ENCODE measurements at regions not wholly inside any gene's neighbourhood (a gene's known extent, or its start where the extent isn't known, plus 50 kb on each side); places are given as distances from the start of the nearest gene placed in this dataset.
"Not testable (repeated sequence)": the region's sequence is repeated elsewhere in the genome, so short reads cannot be mapped to it uniquely, and the experiment has no call there.

DNA sequence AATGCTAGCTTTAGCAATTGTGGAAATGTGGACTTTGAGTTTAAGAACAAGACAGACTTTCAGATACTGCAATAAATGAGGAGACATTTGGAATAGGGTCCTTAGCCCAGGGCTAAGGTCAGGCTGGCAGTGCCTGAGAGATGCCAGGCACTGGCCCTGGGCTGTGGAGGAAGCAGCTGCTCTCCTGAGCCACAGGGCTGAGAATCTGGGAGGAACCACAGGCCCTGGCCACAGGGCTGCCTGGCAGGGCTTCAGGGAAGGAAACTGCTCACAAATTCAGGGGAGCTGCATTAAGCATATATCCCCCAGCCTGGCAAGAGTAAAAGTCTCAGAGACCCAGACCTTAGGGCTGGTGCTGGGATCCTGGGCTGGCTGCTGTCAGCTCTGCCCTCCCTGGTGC, 305.1 kb downstream of the RPIA start:
- not testable (repeated sequence) for DNase-seq (ENCODE audit: low read depth, low spot score)

- no peak for DNase-seq (ENCODE audit: low read depth, low spot score)
Measured at GRCh38 chr2:88999365-88999764, 307.9 kb downstream of the RPIA start.

GRCh38 chr2:89000235-89000634, 308.8 kb downstream of the RPIA start:
- no peak for DNase-seq (ENCODE audit: low read depth, low spot score)

DNA sequence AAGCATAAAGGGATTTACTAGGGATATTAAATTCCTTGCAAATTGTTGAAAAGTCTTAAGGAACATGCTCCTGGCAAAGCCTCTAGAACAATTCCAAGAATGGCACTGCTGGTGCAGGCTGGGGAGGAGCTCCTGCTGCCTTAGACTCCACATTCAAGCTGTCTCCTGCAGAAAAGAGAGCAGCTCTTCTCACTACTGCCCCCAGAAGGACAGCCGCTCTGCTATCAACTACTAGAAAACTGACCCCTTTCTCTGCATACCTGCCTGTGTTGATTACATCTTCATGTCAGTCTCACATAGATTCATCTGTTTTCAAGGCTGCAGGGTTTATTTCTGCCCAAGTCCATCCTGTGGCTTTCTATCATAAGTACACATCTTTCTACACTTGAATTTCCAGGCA, 312.8 kb downstream of the RPIA start:
- not testable (repeated sequence) for DNase-seq (ENCODE audit: low read depth, low spot score)

DNA sequence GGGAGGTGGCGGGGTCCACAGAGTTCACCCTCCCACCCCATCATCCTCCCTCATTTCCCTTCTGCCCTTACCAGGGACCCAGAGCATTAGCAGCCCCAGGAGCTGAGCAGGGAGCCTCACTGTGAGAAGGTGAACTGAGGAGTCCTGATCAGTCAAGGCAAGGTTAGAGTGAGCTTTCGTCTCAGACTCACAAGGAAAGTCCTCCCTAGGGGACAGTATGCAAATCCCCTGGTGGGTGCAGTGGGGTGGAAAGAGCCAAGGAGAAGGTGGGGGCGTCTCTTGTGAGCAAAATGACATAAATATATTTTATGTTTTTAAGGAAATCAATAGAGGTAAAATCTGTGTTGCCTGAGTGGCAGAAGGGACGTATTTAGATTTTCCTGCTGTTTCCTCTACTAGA, 329.1 kb downstream of the RPIA start:
- DNase-seq (ENCODE audit: low read depth, low spot score) = not testable (repeated sequence)

DNA sequence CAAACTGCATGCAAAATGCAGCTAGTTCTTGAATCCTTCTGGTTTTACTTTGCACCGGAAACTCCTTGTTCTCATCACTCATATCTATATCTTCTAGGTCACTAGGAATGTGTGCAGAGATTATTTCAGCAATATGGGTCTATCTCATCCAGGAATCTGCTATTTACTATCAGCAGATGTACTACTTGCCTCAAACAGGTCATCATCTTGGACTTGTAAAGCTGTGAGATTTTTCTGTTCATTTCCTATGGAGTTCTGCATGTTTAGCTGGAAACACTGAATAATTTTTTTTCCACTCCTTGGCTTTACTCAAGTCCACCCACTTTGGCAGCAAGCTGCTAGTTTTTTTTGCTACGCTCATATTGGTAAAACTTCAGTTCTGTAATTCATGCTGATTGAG, 334.8 kb downstream of the RPIA start:
- not testable (repeated sequence) for DNase-seq (ENCODE audit: low read depth, low spot score)

GRCh38 chr2:89027115-89027514, 335.6 kb downstream of the RPIA start:
- DNase-seq (ENCODE audit: low read depth, low spot score) = not testable (repeated sequence)

DNA sequence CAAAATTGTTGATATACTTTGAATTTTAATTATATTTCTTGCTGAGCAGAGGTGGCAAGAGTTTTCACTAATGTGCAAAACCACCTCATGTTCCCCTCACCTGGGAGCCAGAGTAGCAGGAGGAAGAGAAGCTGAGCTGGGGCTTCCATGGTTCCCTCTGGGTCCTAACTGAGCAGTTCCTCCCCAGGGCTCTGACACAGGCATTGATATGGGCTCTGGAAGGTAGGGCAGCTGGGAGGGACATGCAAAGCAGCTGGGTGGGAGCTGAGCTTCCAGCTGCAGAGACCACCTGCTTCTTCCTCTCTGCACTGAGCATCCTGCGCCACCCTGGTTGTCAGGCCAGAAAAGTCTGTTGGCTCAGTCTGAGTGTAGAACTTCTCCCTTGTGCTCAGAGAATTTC, 336.1 kb downstream of the RPIA start:
- DNase-seq (ENCODE audit: low read depth, low spot score) = not testable (repeated sequence)

DNA sequence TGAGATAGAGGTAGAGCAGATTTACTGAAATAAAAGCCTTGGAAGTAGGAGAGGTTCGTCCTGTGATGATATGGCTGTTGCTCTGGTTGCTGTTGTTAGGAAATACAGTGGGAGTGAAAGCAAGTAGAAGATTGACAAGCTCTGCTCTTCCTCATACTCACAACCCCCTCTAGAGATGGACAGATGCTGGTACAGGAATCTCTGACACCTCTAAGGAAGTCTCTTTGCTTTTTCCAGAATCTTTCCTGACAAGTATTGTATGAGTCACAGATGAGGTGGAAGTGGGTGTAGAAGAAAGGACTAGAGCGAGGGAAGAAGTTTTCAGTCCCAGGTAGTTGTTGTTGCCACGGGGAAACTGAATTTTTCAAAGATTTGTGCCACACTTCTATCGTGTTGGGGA, 337.8 kb downstream of the RPIA start:
- DNase-seq (ENCODE audit: low read depth, low spot score) = not testable (repeated sequence)

GRCh38 chr2:89048138-89049066, 356.9 kb downstream of the RPIA start:
- DNase-seq (ENCODE audit: low read depth, low spot score) = not testable (repeated sequence)

DNA sequence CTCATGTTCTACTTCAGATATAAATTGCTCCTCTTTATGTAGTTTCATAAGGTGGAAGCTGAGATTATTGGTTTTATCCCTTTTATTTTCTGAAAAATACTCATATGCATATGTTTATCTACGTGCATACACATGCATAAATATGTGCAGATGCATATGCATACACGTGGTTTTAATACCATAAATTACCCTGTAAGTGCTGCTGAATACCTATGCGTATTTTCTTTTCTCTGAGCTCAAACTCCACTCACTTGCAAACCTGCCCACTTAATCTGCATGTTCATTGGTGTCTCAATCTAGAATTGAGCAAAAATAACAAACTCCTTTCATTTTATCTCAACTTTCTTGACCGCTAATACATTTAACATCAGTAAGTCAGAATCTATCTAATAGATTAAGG, 367.1 kb downstream of the RPIA start:
- not testable (repeated sequence) for DNase-seq (ENCODE audit: low read depth, low spot score)

GRCh38 chr2:89061174-89061573, 369.7 kb downstream of the RPIA start:
- DNase-seq (ENCODE audit: low read depth, low spot score) = not testable (repeated sequence)

- not testable (repeated sequence) for DNase-seq (ENCODE audit: low read depth, low spot score)
Measured at GRCh38 chr2:89076771-89077170, 385.3 kb downstream of the RPIA start.

DNA sequence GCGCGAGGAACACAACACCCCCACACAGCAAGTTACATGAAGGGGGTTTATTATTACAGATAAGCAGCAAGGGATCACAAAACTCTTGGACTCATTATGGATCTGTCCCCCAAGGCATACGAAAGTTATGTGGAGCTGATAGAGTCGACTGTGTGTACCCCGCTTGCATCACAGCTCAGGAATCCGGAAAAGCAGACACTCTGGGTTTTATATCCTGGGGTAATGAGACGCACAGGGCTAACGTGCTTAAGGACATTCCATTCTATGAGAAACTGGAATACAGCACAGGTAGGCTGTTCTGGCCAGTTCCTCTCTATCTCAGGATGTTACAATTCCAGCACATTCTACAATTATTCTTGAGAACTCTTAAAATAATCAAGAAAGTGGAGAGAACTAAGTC, 401.4 kb downstream of the RPIA start:
- not testable (repeated sequence) for DNase-seq (ENCODE audit: low read depth, low spot score)

DNA sequence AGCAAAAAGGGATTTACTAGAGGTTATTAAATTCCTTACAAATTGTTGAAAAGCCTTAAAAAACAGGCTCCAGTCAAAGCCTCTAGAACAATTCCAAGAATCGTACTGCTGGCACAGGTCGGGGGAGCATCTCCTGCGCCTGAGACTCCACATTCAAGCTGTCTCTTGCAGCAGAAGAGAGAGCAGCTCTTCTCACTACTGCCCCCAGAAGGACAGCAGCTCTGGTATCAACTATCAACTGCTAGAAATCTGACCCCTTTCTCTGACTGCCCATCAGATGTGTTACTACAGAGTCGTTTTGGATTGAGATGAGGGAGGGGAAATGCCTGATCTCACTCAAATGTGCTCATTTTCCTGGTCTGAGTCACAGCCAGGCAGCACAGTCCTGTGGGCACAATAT, 403.6 kb downstream of the RPIA start:
- not testable (repeated sequence) for DNase-seq (ENCODE audit: low read depth, low spot score)

DNA sequence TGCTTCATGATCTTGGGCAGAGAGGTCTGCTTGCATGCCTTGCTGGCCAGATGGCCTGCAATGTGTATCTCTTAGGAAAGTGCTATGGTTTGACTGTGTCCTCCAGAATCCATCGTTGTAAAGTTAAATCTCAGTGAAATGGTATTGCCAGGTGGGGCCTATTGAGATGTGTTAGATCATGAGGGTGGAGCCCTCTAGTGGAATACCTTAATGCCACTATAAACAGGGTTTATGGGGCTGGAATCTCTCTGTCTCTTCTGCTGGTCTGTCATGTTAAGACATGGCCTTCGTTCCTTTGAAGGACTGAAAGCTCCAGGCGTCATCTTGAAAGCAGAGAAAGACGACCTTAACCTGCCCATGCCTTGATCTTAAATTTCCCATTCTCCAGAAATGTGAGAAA, 411.1 kb downstream of the RPIA start:
- DNase-seq (ENCODE audit: low read depth, low spot score) = not testable (repeated sequence)

DNA sequence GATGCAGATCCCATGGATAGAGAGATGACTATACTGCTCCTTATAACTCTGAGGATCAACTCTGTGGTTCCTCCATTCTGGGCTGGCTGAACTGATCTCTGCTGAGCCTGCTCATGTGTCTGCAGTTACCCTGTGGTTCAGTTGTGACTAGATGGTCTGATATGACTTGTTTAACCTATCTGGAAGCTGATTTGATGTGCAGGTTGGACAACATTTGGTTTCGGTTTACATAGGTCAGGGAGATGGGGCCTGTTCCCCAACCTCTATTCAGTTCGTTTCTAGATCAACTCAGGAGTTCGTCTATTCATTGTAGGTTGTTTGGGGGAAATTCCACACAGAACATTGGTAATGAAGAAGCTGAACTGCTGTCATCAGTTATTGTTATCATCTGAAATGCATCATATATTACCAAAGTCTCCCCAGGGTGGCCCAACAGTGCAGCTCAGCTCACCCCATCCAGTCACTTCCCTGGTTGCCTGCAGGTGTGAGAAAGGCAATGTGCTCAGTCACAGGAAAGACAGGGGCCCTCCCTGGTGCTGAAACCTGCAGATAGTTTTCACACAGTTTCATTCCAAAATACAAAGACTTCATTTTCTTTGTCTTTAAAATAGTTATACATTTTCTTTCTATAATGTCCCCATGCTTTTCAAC, 415.0 kb downstream of the RPIA start:
- not testable (repeated sequence) for DNase-seq (ENCODE audit: low read depth, low spot score)

DNA sequence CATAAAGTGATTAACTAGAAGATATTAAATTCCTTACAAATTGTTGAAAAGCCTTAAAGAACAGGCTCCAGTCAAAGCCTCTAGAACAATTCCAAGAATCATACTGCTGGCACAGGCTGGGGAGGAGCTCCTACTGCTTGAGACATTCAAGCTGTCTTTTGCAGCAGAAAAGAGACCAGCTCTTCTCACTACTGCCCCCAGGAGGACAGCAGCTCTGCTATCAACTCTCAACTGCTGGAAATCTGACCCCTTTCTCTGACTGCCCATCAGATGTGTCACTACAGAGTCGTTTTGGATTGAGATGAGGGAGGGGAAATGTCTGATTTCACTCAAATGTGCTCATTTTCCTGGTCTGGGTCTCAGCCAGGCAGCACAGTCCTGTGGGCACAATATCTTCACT, 421.0 kb downstream of the RPIA start:
- not testable (repeated sequence) for DNase-seq (ENCODE audit: low read depth, low spot score)

DNA sequence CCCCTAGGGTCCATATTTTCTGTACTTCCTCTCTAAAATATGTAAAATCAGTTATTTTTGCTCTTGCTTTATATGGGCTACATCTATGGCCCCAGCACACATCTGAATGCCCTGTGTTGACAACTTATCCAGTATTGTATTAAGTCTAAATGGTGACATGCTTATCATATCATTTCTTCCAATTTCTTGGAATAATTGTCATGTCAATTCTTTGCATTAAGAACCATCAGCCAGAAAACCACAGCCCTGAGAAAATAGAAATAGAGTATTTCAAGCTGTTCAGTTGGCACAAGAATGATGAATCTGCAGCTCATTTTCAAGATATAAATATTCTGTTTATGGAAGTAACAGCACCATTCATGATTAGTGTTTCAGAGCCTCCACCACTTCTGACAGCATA, 421.8 kb downstream of the RPIA start:
- DNase-seq (ENCODE audit: low read depth, low spot score) = not testable (repeated sequence)

DNA sequence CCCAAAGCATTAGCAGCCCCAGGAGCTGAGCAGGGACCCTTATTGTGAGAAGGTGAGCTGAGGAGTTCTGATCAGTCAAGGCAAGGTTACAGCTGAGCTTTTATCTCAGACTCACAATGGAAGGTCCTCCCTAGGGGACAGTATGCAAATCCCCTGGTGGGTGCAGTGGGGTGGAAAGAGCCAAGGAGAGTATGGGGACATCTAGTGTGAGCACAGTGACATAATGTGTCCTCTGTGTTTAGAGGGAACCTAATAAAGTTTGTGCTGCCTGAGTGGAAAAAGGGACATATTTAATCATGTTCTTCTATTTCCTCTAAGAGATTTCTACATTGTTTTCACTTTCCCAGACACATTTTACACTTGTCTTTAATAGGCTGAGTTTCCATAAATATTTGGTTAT, 438.0 kb downstream of the RPIA start:
- not testable (repeated sequence) for DNase-seq (ENCODE audit: low read depth, low spot score)

GRCh38 chr2:89130665-89131308, 439.3 kb downstream of the RPIA start:
- not testable (repeated sequence) for DNase-seq (ENCODE audit: low read depth, low spot score)

- DNase-seq (ENCODE audit: low read depth, low spot score) = not testable (repeated sequence)
Measured at GRCh38 chr2:89142959-89143358, 451.5 kb downstream of the RPIA start.
